ENCODE measurements at regions not wholly inside any gene's neighbourhood (a gene's known extent, or its start where the extent isn't known, plus 50 kb on each side); places are given as distances from the start of the nearest gene placed in this dataset.
"Not testable (repeated sequence)": the region's sequence is repeated elsewhere in the genome, so short reads cannot be mapped to it uniquely, and the experiment has no call there.

GRCh38 chr13:109427148-109427547 is 359.2 kb downstream of the IRS2 start:
- DNase-seq, result no peak

GRCh38 chr13:109426690-109426990 is 359.7 kb downstream of the IRS2 start:
- DNase-seq, result no peak

GRCh38 chr13:109425821-109426689 is 360.3 kb downstream of the IRS2 start:
- DNase-seq, result no peak

- no peak for DNase-seq
Observed at GRCh38 chr13:109422161-109422560, 364.2 kb downstream of the IRS2 start.

GRCh38 chr13:109419896-109420295 is 366.5 kb downstream of the IRS2 start:
- DNase-seq, result no peak

- no peak for DNase-seq
Observed at GRCh38 chr13:109418111-109418510, 368.3 kb downstream of the IRS2 start.

GRCh38 chr13:109416001-109416400 is 370.4 kb downstream of the IRS2 start:
- DNase-seq, result no peak

- DNase-seq, result no peak
Observed at GRCh38 chr13:109415057-109415456, 371.3 kb downstream of the IRS2 start.

- no peak for DNase-seq
Observed at GRCh38 chr13:109412283-109412901, 374.0 kb downstream of the IRS2 start.

- no peak for DNase-seq
Observed at GRCh38 chr13:109410868-109411267, 375.5 kb downstream of the IRS2 start.

- no peak for DNase-seq
Observed at GRCh38 chr13:109408591-109409382, 377.6 kb downstream of the IRS2 start.

- DNase-seq, result no peak
Observed at GRCh38 chr13:109406376-109406992, 379.9 kb downstream of the IRS2 start.

GRCh38 chr13:109403012-109403421 is 383.4 kb downstream of the IRS2 start:
- no peak for DNase-seq

- no peak for DNase-seq
Observed at GRCh38 chr13:109401891-109402290, 384.5 kb downstream of the IRS2 start.

- DNase-seq, result no peak
Observed at GRCh38 chr13:109401307-109401706, 385.1 kb downstream of the IRS2 start.

GRCh38 chr13:109400624-109401257 is 385.6 kb downstream of the IRS2 start:
- DNase-seq, result no peak

GRCh38 chr13:109400209-109400608 is 386.2 kb downstream of the IRS2 start:
- DNase-seq, result no peak

- DNase-seq, result not testable (repeated sequence)
Observed at GRCh38 chr13:109398071-109398470, 388.3 kb downstream of the IRS2 start.

- no peak for DNase-seq
Observed at GRCh38 chr13:109397285-109397684, 389.1 kb downstream of the IRS2 start.

GRCh38 chr13:109396266-109396665 is 390.1 kb downstream of the IRS2 start:
- DNase-seq, result no peak

- no peak for DNase-seq
Observed at GRCh38 chr13:109395014-109395413, 391.4 kb downstream of the IRS2 start.

- no peak for DNase-seq
Observed at GRCh38 chr13:109394311-109394988, 391.9 kb downstream of the IRS2 start.

All from activated CD4-positive, alpha-beta T cell treated with anti-CD3 and anti-CD28 coated beads, Interleukin-2, amount 50 U/mL, for 1 hour (primary cell).